ENCODE measurements at regions not wholly inside any gene's neighbourhood (a gene's known extent, or its start where the extent isn't known, plus 50 kb on each side); places are given as distances from the start of the nearest gene placed in this dataset.
A peak's percentile ranks its signal among the peaks of the same experiment; 100 is the strongest.

DNA sequence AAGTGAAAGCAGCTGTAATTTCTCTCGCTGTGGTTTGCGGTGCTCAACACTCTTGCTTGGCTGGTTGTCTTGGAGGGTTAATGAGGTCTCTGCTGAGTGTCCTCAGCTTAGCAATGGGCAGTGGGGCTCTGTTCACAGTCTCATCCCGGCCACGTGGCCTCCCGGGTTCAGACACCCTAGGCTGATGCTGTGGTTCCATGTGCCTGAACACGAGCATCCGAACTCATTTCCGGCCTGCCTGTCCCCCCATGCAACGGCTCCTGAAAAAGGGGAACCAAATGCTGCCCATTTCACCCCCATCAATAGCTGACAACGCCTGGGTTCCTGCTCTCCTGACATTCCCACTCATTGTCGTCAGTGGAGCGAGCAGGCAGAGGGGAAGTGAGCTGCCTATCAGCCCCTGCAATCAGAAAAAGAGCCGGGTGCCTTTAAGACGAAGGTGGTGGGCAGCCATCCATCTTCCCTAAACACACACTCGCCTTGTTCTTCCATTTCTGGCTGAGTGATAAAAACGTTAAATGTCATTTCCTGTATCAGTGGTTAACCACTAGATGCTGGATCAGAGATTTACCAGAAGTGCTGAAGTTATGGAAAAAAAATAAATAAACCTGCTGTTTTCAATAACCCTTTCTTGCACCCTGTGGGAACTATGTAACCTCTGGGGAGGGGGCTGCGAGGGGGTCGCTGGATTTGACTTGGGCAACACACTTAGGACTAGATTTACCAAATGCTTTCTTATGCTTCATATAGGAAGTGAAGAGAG lies 60.3 kb upstream of the BCL2L14 start:
- Histone ChIP-seq H3K9me3 (ENCODE audit: low read depth) (no peaks in the 10 kb centered on the region), H3K27me3 (replicated peaks; ENCODE audit: insufficient read depth) (no peaks in the 10 kb centered on the region), H3K4me2 (ENCODE audit: unreplicated experiment) (peak overlapping the region; percentile 62), H3K36me3 (ENCODE audit: low read depth) (no peaks in the 10 kb centered on the region), H4K20me1 (ENCODE audit: insufficient read depth) (no peaks in the 10 kb centered on the region), H3K4me3 (peak overlapping the region; percentile 34), H3F3A (ENCODE audit: insufficient read depth) (peaks cover 13% of the 10 kb centered on the region; the same call in 1 of the 2 replicates), H3K4me1 (ENCODE audit: insufficient read depth) (peaks cover 22% of the 10 kb centered on the region), H3K79me2 (ENCODE audit: insufficient read depth) (no peaks in the 10 kb centered on the region), H3K27ac (no peak overlapping the region), H3K9ac (peak overlapping the region; percentile 29; the same call in 1 of the 2 replicates), H2AFZ (peak overlapping the region; percentile 87), H3K9me2 (ENCODE audit: insufficient read depth) (no peaks in the 10 kb centered on the region)
- WGBS, 2 experiments (ENCODE audit: low coverage in 1 of 2, low lambda C conversion rate in 2 of 2, missing lambda C conversion rate in 2 of 2): 13 to 16% methylated on average over 18 of the region's 18 CpGs
- in situ Hi-C loops (cut with MboI): no loop called here
- no peak for TF ChIP-seq EZH2phosphoT487 (IDR thresholded peaks at IDR 0.05; ENCODE audit: insufficient read depth, low read depth)
- TF ChIP-seq EZH2 (IDR thresholded peaks at IDR 0.05; ENCODE audit: insufficient read depth, poor library complexity, severe bottlenecking): no peak
- DNase-seq: peak; percentile 68

GRCh38 chr12:12011880-12012260 lies 58.9 kb upstream of the BCL2L14 start:
- H3K9me2 ChIP-seq (ENCODE audit: insufficient read depth): no peaks in the 10 kb centered on the region
- H3K27me3 ChIP-seq (replicated peaks; ENCODE audit: insufficient read depth): no peaks in the 10 kb centered on the region
- H3K4me1 ChIP-seq (ENCODE audit: insufficient read depth): peaks cover 26% of the 10 kb centered on the region
- H4K20me1 ChIP-seq (ENCODE audit: insufficient read depth): no peaks in the 10 kb centered on the region
- H3K9me3 ChIP-seq (ENCODE audit: low read depth): no peaks in the 10 kb centered on the region
- in situ Hi-C loops (cut with MboI): no loop called here
- TF ChIP-seq EZH2phosphoT487 (IDR thresholded peaks at IDR 0.05; ENCODE audit: insufficient read depth, low read depth) (no peak), EZH2 (IDR thresholded peaks at IDR 0.05; ENCODE audit: insufficient read depth, poor library complexity, severe bottlenecking) (no peak)
- no peak overlapping the region for H3K9ac ChIP-seq
- 98 to 99% methylated on average over 5 of the region's 5 CpGs for WGBS, 2 experiments (ENCODE audit: low coverage in 1 of 2, low lambda C conversion rate in 2 of 2, missing lambda C conversion rate in 2 of 2)
- H3K36me3 ChIP-seq (ENCODE audit: low read depth): no peaks in the 10 kb centered on the region
- peaks cover 17% of the 10 kb centered on the region for H3F3A ChIP-seq (ENCODE audit: insufficient read depth)
- no peak overlapping the region for H3K4me3 ChIP-seq
- no peak overlapping the region for H2AFZ ChIP-seq
- no peak for DNase-seq
- no peaks in the 10 kb centered on the region for H3K79me2 ChIP-seq (ENCODE audit: insufficient read depth)
- no peak overlapping the region for H3K4me2 ChIP-seq (ENCODE audit: unreplicated experiment)
- no peak overlapping the region for H3K27ac ChIP-seq

- H3K4me1 ChIP-seq (ENCODE audit: insufficient read depth): peaks cover 18% of the 10 kb centered on the region
- no peak overlapping the region for H3K27ac ChIP-seq
- H3K9me3 ChIP-seq (ENCODE audit: low read depth): no peaks in the 10 kb centered on the region
- no peak overlapping the region for H3K4me2 ChIP-seq (ENCODE audit: unreplicated experiment)
- H4K20me1 ChIP-seq (ENCODE audit: insufficient read depth): no peaks in the 10 kb centered on the region
- no peak overlapping the region for H3K9ac ChIP-seq
- no peaks in the 10 kb centered on the region for H3K36me3 ChIP-seq (ENCODE audit: low read depth)
- peaks cover 5% of the 10 kb centered on the region; the same call in 1 of the 2 replicates for H3F3A ChIP-seq (ENCODE audit: insufficient read depth)
- H3K79me2 ChIP-seq (ENCODE audit: insufficient read depth): no peaks in the 10 kb centered on the region
- H3K4me3 ChIP-seq: no peak overlapping the region
- H3K9me2 ChIP-seq (ENCODE audit: insufficient read depth): no peaks in the 10 kb centered on the region
- no peaks in the 10 kb centered on the region for H3K27me3 ChIP-seq (replicated peaks; ENCODE audit: insufficient read depth)
- in situ Hi-C loops (cut with MboI): no loop called here
- TF ChIP-seq EZH2 (IDR thresholded peaks at IDR 0.05; ENCODE audit: insufficient read depth, poor library complexity, severe bottlenecking) (no peak), EZH2phosphoT487 (IDR thresholded peaks at IDR 0.05; ENCODE audit: insufficient read depth, low read depth) (no peak)
- 69 to 71% methylated on average over 11 of the region's 11 CpGs for WGBS, 2 experiments (ENCODE audit: low coverage in 1 of 2, low lambda C conversion rate in 2 of 2, missing lambda C conversion rate in 2 of 2)
- DNase-seq: no peak
- no peak overlapping the region for H2AFZ ChIP-seq
Observed at GRCh38 chr12:12015073-12015685, 55.6 kb upstream of the BCL2L14 start.

GRCh38 chr12:12016284-12017100 lies 54.2 kb upstream of the BCL2L14 start:
- H3K79me2 ChIP-seq (ENCODE audit: insufficient read depth): no peaks in the 10 kb centered on the region
- peaks cover 5% of the 10 kb centered on the region; the same call in 1 of the 2 replicates for H3F3A ChIP-seq (ENCODE audit: insufficient read depth)
- no peaks in the 10 kb centered on the region for H3K9me3 ChIP-seq (ENCODE audit: low read depth)
- DNase-seq: peak; percentile 33
- H3K36me3 ChIP-seq (ENCODE audit: low read depth): no peaks in the 10 kb centered on the region
- H3K9ac ChIP-seq: no peak overlapping the region
- 46% methylated on average over 8 of the region's 8 CpGs for WGBS, 2 experiments (ENCODE audit: low coverage in 1 of 2, low lambda C conversion rate in 2 of 2, missing lambda C conversion rate in 2 of 2)
- no peaks in the 10 kb centered on the region for H3K9me2 ChIP-seq (ENCODE audit: insufficient read depth)
- no peak overlapping the region for H3K27ac ChIP-seq
- no peaks in the 10 kb centered on the region for H4K20me1 ChIP-seq (ENCODE audit: insufficient read depth)
- in situ Hi-C loops (cut with MboI): no loop called here
- no peak overlapping the region for H3K4me3 ChIP-seq
- H2AFZ ChIP-seq: no peak overlapping the region
- no peaks in the 10 kb centered on the region for H3K27me3 ChIP-seq (replicated peaks; ENCODE audit: insufficient read depth)
- TF ChIP-seq EZH2phosphoT487 (IDR thresholded peaks at IDR 0.05; ENCODE audit: insufficient read depth, low read depth) (no peak), EZH2 (IDR thresholded peaks at IDR 0.05; ENCODE audit: insufficient read depth, poor library complexity, severe bottlenecking) (no peak)
- no peak overlapping the region for H3K4me2 ChIP-seq (ENCODE audit: unreplicated experiment)
- H3K4me1 ChIP-seq (ENCODE audit: insufficient read depth): 0 out of 2 replicates have a peak, but pooled peaks cover 6% of the 10 kb centered on the region
